C4-2B (cell line): ENCODE measurements at regions not wholly inside any gene's neighbourhood (a gene's known extent, or its start where the extent isn't known, plus 50 kb on each side); places are given as distances from the start of the nearest gene placed in this dataset.

ENCODE experiments used
- CTCF ChIP-seq: fragments of 450-650 bp; conservative IDR thresholded peaks from 2 replicates; pipeline ENCODE4 v1.5.1; 2017; ENCODE audit warnings: mild to moderate bottlenecking
- ZFX ChIP-seq: fragments of 450-650 bp; IDR thresholded peaks from 2 replicates; pipeline ENCODE4 v1.6.1; 2017

GRCh38 chr9:7392148-7392547 is 407.4 kb downstream of the DMAC1 start:
- no peak for TF ChIP-seq CTCF
- no peak for TF ChIP-seq ZFX
